SH-SY5Y (cell line): ENCODE measurements at regions not wholly inside any gene's neighbourhood (a gene's known extent, or its start where the extent isn't known, plus 50 kb on each side); places are given as distances from the start of the nearest gene placed in this dataset.

Source experiments
- GATA2 ChIP-seq: IDR thresholded peaks from 2 replicates; pipeline ENCODE4 v1.6.1; 2011; ENCODE audit warnings: mild to moderate bottlenecking, low read depth, low read length
- GATA3 ChIP-seq: IDR thresholded peaks from 2 replicates; pipeline ENCODE4 v1.6.1; 2011; ENCODE audit warnings: low read depth, mild to moderate bottlenecking, low read length, moderate library complexity

GRCh38 chr3:106616556-106616955 is 747.7 kb upstream of the CBLB start:
- no peak for TF ChIP-seq GATA2
- no peak for TF ChIP-seq GATA3
